ENCODE measurements at regions not wholly inside any gene's neighbourhood (a gene's known extent, or its start where the extent isn't known, plus 50 kb on each side); places are given as distances from the start of the nearest gene placed in this dataset.

DNA sequence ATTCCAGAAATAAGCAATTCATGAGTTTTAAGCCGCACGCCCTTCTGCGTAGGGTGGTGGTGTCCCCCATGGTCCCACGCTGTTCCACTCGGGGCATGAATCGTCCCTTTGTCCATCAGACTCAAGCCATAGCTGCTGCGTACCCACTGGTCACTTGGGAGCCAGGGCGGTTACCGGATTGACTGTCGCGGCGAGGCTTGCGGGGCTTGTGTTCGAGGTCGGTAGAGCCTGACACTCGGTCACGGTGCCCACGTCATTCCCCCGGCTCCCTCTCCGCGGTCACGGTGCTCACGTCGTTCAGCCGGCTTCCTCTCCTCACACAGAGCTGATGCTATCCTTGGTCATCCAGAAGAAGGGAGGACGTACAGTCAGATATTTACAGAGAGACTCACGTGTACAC lies 1227.0 kb downstream of the BRD1 start:
- CTCF ChIA-PET = no interaction called here
- no peaks in the 10 kb centered on the region for H3K9me3 ChIP-seq (ENCODE audit: control insufficient read depth, insufficient read depth, low read depth, low read length)
- H3K27ac ChIP-seq (ENCODE audit: extremely low read depth, low read depth, low read length) = no peak overlapping the region
- no peaks in the 10 kb centered on the region for H3K4me1 ChIP-seq (ENCODE audit: control insufficient read depth, insufficient read depth, low read length)
- no peak overlapping the region for H3K4me3 ChIP-seq (ENCODE audit: low read depth, low read length)
- TF ChIP-seq ZNF155 (tag by site-specific recombination; IDR thresholded peaks at IDR 0.05) = no peak
- TF ChIP-seq, protein P1, sequence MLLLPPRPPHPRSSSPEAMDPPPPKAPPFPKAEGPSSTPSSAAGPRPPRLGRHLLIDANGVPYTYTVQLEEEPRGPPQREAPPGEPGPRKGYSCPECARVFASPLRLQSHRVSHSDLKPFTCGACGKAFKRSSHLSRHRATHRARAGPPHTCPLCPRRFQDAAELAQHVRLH (tag by site-specific recombination; IDR thresholded peaks at IDR 0.05) = no peak
- POLR2A ChIA-PET = no interaction called here
- no peaks in the 10 kb centered on the region for H3K36me3 ChIP-seq (ENCODE audit: control insufficient read depth in 2 of 2, insufficient read depth in 1 of 2, low read length in 2 of 2)

DNA sequence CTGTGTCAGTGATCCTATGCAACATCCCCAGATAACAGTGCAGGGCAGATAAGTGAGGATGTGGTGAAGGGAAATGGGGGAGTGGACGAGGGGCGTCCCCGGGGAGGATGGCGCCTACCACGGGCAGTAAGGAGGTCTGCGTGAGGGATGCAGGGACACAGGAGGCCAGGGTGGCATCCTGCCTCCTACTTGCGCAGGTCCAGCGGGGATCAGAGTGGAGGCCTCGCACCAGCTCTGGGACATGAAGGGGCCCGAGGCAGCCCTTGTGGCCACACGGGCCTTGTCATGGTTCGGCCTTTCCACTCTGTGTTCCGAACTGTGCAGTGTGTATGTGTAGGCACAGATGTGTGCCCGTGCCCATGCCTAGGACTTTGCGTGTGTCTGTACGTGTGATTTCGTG lies 1227.5 kb downstream of the BRD1 start:
- H3K27ac ChIP-seq (ENCODE audit: extremely low read depth, low read depth, low read length) = no peak overlapping the region
- no peaks in the 10 kb centered on the region for H3K4me1 ChIP-seq (ENCODE audit: control insufficient read depth, insufficient read depth, low read length)
- ChIA-PET CTCF (interaction anchor here (0.6 kb wide), 1 partner anchor 1033 kb away, joined by 3 read pairs; no protein-coding TSS in a partner anchor), POLR2A (no interaction called here)
- H3K9me3 ChIP-seq (ENCODE audit: control insufficient read depth, insufficient read depth, low read depth, low read length) = no peaks in the 10 kb centered on the region
- H3K36me3 ChIP-seq (ENCODE audit: control insufficient read depth in 2 of 2, insufficient read depth in 1 of 2, low read length in 2 of 2) = no peaks in the 10 kb centered on the region
- TF ChIP-seq ZNF785 (tag by site-specific recombination; IDR thresholded peaks at IDR 0.05) = no peak
- TF ChIP-seq KLF10 (tag by site-specific recombination; IDR thresholded peaks at IDR 0.05) = no peak
- TF ChIP-seq, protein P2, sequence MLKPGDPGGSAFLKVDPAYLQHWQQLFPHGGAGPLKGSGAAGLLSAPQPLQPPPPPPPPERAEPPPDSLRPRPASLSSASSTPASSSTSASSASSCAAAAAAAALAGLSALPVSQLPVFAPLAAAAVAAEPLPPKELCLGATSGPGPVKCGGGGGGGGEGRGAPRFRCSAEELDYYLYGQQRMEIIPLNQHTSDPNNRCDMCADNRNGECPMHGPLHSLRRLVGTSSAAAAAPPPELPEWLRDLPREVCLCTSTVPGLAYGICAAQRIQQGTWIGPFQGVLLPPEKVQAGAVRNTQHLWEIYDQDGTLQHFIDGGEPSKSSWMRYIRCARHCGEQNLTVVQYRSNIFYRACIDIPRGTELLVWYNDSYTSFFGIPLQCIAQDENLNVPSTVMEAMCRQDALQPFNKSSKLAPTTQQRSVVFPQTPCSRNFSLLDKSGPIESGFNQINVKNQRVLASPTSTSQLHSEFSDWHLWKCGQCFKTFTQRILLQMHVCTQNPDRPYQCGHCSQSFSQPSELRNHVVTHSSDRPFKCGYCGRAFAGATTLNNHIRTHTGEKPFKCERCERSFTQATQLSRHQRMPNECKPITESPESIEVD (tag by site-specific recombination; IDR thresholded peaks at IDR 0.05) = no peak
- TF ChIP-seq, protein P3, sequence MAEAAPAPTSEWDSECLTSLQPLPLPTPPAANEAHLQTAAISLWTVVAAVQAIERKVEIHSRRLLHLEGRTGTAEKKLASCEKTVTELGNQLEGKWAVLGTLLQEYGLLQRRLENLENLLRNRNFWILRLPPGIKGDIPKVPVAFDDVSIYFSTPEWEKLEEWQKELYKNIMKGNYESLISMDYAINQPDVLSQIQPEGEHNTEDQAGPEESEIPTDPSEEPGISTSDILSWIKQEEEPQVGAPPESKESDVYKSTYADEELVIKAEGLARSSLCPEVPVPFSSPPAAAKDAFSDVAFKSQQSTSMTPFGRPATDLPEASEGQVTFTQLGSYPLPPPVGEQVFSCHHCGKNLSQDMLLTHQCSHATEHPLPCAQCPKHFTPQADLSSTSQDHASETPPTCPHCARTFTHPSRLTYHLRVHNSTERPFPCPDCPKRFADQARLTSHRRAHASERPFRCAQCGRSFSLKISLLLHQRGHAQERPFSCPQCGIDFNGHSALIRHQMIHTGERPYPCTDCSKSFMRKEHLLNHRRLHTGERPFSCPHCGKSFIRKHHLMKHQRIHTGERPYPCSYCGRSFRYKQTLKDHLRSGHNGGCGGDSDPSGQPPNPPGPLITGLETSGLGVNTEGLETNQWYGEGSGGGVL (tag by site-specific recombination; IDR thresholded peaks at IDR 0.05) = no peak
- TF ChIP-seq ZNF140 (tag by site-specific recombination; IDR thresholded peaks at IDR 0.05) = no peak
- no peak for TF ChIP-seq ZNF560 (tag by site-specific recombination; IDR thresholded peaks at IDR 0.05; ENCODE audit: borderline replicate concordance)
- no peak for TF ChIP-seq OVOL3 (tag by site-specific recombination; IDR thresholded peaks at IDR 0.05)
- TF ChIP-seq ZNF292 (tag by site-specific recombination; IDR thresholded peaks at IDR 0.05; ENCODE audit: borderline replicate concordance, low read depth) = no peak
- H3K4me3 ChIP-seq (ENCODE audit: low read depth, low read length) = no peak overlapping the region

DNA sequence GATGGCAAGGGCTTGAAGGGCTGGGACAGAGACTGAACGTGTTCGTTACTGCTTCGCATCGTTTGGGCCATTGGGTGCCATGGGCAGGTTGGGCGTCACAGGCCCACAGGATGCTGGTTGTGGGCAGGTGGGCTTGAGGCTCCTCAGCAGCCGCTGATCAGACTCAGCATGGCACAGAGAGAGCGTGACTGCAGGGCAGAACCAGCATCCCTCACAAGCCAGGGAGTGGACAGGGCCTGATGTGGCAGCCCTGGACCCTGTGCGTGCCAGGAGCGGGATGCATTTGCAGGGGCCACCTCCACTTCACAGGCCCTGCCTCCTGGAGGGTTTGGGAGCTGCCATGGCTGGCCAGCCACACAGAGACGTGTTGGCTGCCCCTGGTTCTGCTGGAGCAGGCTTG lies 1228.3 kb downstream of the BRD1 start:
- no peak overlapping the region for H3K4me3 ChIP-seq (ENCODE audit: low read depth, low read length)
- no peaks in the 10 kb centered on the region for H3K4me1 ChIP-seq (ENCODE audit: control insufficient read depth, insufficient read depth, low read length)
- H3K9me3 ChIP-seq (ENCODE audit: control insufficient read depth, insufficient read depth, low read depth, low read length) = no peaks in the 10 kb centered on the region
- no peak overlapping the region for H3K27ac ChIP-seq (ENCODE audit: extremely low read depth, low read depth, low read length)
- POLR2A ChIA-PET = no interaction called here
- TF ChIP-seq, protein P4, sequence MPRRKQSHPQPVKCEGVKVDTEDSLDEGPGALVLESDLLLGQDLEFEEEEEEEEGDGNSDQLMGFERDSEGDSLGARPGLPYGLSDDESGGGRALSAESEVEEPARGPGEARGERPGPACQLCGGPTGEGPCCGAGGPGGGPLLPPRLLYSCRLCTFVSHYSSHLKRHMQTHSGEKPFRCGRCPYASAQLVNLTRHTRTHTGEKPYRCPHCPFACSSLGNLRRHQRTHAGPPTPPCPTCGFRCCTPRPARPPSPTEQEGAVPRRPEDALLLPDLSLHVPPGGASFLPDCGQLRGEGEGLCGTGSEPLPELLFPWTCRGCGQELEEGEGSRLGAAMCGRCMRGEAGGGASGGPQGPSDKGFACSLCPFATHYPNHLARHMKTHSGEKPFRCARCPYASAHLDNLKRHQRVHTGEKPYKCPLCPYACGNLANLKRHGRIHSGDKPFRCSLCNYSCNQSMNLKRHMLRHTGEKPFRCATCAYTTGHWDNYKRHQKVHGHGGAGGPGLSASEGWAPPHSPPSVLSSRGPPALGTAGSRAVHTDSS (tag by site-specific recombination; IDR thresholded peaks at IDR 0.05) = no peak
- TF ChIP-seq ZNF157 (tag by site-specific recombination; IDR thresholded peaks at IDR 0.05) (no peak), ZNF19 (tag by site-specific recombination; IDR thresholded peaks at IDR 0.05; ENCODE audit: low read depth) (no peak), HOXD13 (CRISPR knock-in tag; IDR thresholded peaks at IDR 0.05; ENCODE audit: borderline replicate concordance) (no peak), ZNF248 (tag by site-specific recombination; IDR thresholded peaks at IDR 0.05) (no peak), ZNF610 (tag by site-specific recombination; IDR thresholded peaks at IDR 0.05; ENCODE audit: borderline replicate concordance) (no peak), ZBTB48 (tag by site-specific recombination; IDR thresholded peaks at IDR 0.05) (no peak), ZNF623 (tag by site-specific recombination; IDR thresholded peaks at IDR 0.05) (no peak), ZBTB7A (tag by site-specific recombination; IDR thresholded peaks at IDR 0.05; ENCODE audit: low read depth) (no peak), ZNF266 (tag by site-specific recombination; IDR thresholded peaks at IDR 0.05; ENCODE audit: low read depth) (no peak), REPIN1 (tag by site-specific recombination; IDR thresholded peaks at IDR 0.05; ENCODE audit: low read depth) (no peak)
- H3K36me3 ChIP-seq (ENCODE audit: control insufficient read depth in 2 of 2, insufficient read depth in 1 of 2, low read length in 2 of 2) = no peaks in the 10 kb centered on the region
- CTCF ChIA-PET = interaction anchor here (0.6 kb wide), 1 partner anchor 1033 kb away, joined by 3 read pairs; no protein-coding TSS in a partner anchor
